ENCODE measurements at regions not wholly inside any gene's neighbourhood (a gene's known extent, or its start where the extent isn't known, plus 50 kb on each side); places are given as distances from the start of the nearest gene placed in this dataset.

- TF ChIP-seq CTCF (IDR thresholded peaks at IDR 0.05; ENCODE audit: insufficient read depth, low read depth, low read length) (no peak), EZH2 (IDR thresholded peaks at IDR 0.05; ENCODE audit: insufficient read depth, low read length) (no peak)
These were observed 111.9 kb downstream of the ADSS2 start for GRCh38 chr1:244339776-244340175.
